Vagina (tissue), 2 donors: ENCODE measurements at regions not wholly inside any gene's neighbourhood (a gene's known extent, or its start where the extent isn't known, plus 50 kb on each side); places are given as distances from the start of the nearest gene placed in this dataset.

Source experiments
- CTCF ChIP-seq, 3 experiments: fragments of 450-650 bp in 2 of 3; fragments of 200-600 bp in 1 of 3; sonication (generic) in 1 of 3; IDR thresholded peaks; one replicate each; pipeline ENCODE4 v1.5.1; 2017 to 2019; ENCODE audit warnings: antibody characterized with exemption in 3 of 3, mild to moderate bottlenecking in 2 of 3, moderate library complexity in 2 of 3
- POLR2A ChIP-seq, 2 donors: fragments of 450-650 bp; IDR thresholded peaks; one replicate each; pipeline ENCODE4 v1.6.1; 2017; ENCODE audit warnings: antibody characterized with exemption in 2 of 2, mild to moderate bottlenecking in 2 of 2, moderate library complexity in 2 of 2
- POLR2AphosphoS5 ChIP-seq, 2 donors: sonication (generic); formaldehyde crosslinking; IDR thresholded peaks; one replicate each; pipeline ENCODE4 v1.9.0; 2017; ENCODE audit warnings: antibody characterized with exemption in 2 of 2, mild to moderate bottlenecking in 2 of 2, low read depth in 1 of 2; ENCODE audit not compliant: insufficient read depth in 1 of 2

DNA sequence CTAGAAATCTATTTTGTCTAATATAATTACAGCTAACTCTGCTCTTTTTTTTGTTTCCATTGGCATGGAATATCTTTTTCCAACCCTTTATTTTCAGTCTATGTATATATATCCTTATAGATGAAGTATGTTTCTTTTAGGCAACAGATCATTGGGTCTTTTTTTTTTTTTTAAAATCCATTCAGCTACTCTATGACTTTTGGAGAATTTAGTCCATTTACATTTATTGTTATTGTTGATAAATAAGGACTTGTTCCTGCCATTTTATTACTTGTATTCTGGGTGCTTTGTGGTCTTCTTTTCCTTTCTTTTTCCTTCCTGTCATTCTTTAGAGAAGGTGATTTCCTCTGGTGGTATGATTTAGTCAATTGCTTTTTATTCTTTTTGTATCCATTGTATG lies 296.8 kb downstream of the SMARCA2 start:
- TF ChIP-seq POLR2AphosphoS5 (IDR thresholded peaks at IDR 0.05; ENCODE audit: insufficient read depth in 1 of 2, low read depth in 1 of 2) (no peak), CTCF (IDR thresholded peaks at IDR 0.05) (no peak), POLR2A (IDR thresholded peaks at IDR 0.05) (no peak)
